Astrocyte (in vitro differentiated cells and primary cell): ENCODE measurements at regions not wholly inside any gene's neighbourhood (a gene's known extent, or its start where the extent isn't known, plus 50 kb on each side); places are given as distances from the start of the nearest gene placed in this dataset.
"Not testable (repeated sequence)": the region's sequence is repeated elsewhere in the genome, so short reads cannot be mapped to it uniquely, and the experiment has no call there.

Experiments
- CTCF ChIP-seq: IDR thresholded peaks from 2 replicates; pipeline ENCODE4 v1.5.1; 2011; ENCODE audit warnings: low read depth, mild to moderate bottlenecking, inconsistent platforms, low read length, moderate library complexity; ENCODE audit not compliant: insufficient read depth
- EZH2 ChIP-seq: IDR thresholded peaks from 2 replicates; pipeline ENCODE4 v1.6.1; 2012; ENCODE audit warnings: mild to moderate bottlenecking, low read length, inconsistent platforms; ENCODE audit not compliant: insufficient read depth

DNA sequence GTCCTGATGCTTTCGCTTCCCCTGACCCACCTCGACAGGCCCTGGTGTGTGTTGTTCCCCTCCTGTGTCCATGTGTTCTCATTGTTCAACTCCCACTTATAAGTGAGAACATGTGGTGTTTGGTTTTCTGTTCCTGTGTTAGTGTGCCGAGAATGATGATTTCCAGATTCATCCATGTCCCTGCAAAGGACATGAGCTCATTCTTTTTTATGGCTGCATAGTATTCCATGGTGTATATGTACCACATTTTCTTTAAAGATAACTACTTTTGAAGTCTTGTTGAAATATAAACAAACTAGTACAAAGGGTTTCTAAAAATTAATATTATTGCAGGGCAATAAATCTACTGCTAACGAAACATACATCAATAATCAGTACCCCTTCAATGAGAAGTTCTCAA, 266.6 kb downstream of the IRS1 start:
- not testable (repeated sequence) for TF ChIP-seq CTCF, EZH2
